A549 (cell line): ENCODE measurements at regions not wholly inside any gene's neighbourhood (a gene's known extent, or its start where the extent isn't known, plus 50 kb on each side); places are given as distances from the start of the nearest gene placed in this dataset.

ENCODE experiments used
- BCL3 ChIP-seq: fragments of >200 bp; sonication (Bioruptor Twin); formaldehyde crosslinking; IDR thresholded peaks from 3 replicates; pipeline ENCODE4 v1.6.1; 2016
- CTCF ChIP-seq: fragments of >200 bp; sonication (Bioruptor Twin); formaldehyde crosslinking; IDR thresholded peaks from 3 replicates; pipeline ENCODE4 v1.5.1; 2016
- KDM1A ChIP-seq: fragments of 200-600 bp; sonication (generic); IDR thresholded peaks from 2 replicates; pipeline ENCODE4 v1.6.1; 2016; ENCODE audit warnings: low read depth, mild to moderate bottlenecking
- MAX ChIP-seq: IDR thresholded peaks from 2 replicates; pipeline ENCODE4 v1.6.1; 2012
- TF ChIP-seq, protein P1 (sequence below): fragments of 200-600 bp; sonication (generic); IDR thresholded peaks from 2 replicates; pipeline ENCODE4 v1.6.1; 2016; ENCODE audit warnings: antibody characterized with exemption, mild to moderate bottlenecking, moderate library complexity

- TF ChIP-seq, protein P1, sequence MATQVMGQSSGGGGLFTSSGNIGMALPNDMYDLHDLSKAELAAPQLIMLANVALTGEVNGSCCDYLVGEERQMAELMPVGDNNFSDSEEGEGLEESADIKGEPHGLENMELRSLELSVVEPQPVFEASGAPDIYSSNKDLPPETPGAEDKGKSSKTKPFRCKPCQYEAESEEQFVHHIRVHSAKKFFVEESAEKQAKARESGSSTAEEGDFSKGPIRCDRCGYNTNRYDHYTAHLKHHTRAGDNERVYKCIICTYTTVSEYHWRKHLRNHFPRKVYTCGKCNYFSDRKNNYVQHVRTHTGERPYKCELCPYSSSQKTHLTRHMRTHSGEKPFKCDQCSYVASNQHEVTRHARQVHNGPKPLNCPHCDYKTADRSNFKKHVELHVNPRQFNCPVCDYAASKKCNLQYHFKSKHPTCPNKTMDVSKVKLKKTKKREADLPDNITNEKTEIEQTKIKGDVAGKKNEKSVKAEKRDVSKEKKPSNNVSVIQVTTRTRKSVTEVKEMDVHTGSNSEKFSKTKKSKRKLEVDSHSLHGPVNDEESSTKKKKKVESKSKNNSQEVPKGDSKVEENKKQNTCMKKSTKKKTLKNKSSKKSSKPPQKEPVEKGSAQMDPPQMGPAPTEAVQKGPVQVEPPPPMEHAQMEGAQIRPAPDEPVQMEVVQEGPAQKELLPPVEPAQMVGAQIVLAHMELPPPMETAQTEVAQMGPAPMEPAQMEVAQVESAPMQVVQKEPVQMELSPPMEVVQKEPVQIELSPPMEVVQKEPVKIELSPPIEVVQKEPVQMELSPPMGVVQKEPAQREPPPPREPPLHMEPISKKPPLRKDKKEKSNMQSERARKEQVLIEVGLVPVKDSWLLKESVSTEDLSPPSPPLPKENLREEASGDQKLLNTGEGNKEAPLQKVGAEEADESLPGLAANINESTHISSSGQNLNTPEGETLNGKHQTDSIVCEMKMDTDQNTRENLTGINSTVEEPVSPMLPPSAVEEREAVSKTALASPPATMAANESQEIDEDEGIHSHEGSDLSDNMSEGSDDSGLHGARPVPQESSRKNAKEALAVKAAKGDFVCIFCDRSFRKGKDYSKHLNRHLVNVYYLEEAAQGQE, result no peak
- TF ChIP-seq KDM1A (no peak), MAX (no peak), BCL3 (no peak), CTCF (no peak)
These were observed 286.5 kb downstream of the ZNF608 start for GRCh38 chr5:124459984-124460383.
